SW 1271 (cell line): ENCODE measurements at regions not wholly inside any gene's neighbourhood (a gene's known extent, or its start where the extent isn't known, plus 50 kb on each side); places are given as distances from the start of the nearest gene placed in this dataset.

Experiments
- DNase-seq, 2 experiments: peaks; one replicate each; lab custom pipeline; 2025; lab: John Stamatoyannopoulos, UW

DNA sequence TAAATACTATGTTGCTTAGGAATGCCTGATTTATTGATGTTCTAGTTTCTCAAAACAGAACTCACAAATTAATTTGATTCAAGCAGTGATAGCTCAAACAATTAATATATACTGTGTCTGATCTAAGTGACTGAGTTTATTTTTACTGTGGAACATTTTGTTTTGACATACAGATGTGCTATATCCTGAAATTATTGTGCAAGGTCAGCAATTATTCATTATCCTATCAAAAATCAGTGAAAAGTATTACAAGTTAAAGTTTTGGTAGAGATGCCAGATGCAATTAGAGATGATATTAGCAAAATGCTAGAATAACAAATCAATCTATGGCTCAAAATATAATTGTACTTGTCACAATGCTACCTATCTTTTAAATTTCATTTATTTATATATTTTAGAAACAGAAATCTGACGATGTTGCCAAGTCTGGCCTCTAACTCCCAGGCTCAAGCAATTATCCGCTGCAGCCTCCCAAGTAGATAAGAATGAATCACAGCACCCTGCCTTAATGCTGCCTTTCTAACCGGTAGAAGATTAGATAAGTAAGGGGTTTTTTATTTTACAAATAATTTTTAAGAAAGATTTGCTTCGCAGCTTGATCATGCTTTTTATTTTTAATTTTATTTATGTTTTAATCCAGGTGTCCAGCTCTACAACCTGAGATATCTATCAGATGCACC is 825.5 kb upstream of the NDST4 start:
- no peak for DNase-seq

- DNase-seq = no peak
Observed at GRCh38 chr4:115929373-115929772, 816.0 kb upstream of the NDST4 start.

DNA sequence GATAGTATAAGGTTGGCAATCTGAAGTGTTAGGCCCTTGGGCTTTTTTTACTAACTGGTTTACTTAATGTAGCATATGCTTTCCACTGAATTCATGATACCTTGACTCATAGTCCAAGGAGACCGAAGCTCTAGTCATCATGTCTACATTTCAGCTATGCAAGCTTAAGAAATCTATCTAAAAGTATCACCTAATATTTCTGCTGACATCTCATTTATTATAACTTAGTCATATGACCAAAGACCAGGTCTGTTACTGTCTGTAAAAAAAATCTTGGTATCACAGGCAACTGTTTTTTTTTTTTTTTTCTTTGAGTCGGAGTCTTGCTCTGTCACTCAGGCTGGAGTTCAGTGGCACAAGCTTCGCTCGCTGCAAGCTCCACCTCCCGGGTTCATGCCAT is 814.0 kb upstream of the NDST4 start:
- no peak for DNase-seq

GRCh38 chr4:115923152-115923551 is 809.7 kb upstream of the NDST4 start:
- DNase-seq = no peak

GRCh38 chr4:115920637-115921036 is 807.2 kb upstream of the NDST4 start:
- no peak for DNase-seq

- DNase-seq = no peak
Observed at GRCh38 chr4:115918149-115918548, 804.7 kb upstream of the NDST4 start.

DNA sequence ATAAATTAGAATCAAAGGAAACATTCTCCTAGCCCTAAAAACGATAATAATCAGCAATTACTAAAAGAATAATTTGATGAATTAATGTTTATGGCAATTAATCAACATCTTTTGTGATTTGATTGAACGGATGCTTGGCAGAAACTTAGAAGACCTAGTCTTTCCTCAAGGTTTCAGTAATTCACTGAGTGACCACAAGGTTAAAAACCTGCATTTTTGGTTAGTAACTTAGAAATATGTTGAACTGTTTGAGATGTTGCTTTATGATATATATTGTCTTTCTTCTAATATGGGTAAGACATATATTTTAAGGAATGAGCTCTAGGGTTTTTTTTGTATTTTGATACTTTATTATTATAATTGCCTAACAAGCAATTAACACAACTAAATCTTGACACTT is 793.0 kb upstream of the NDST4 start:
- no peak for DNase-seq

GRCh38 chr4:115883847-115884246 is 770.4 kb upstream of the NDST4 start:
- DNase-seq = no peak

GRCh38 chr4:115883231-115883630 is 769.8 kb upstream of the NDST4 start:
- DNase-seq = no peak

DNA sequence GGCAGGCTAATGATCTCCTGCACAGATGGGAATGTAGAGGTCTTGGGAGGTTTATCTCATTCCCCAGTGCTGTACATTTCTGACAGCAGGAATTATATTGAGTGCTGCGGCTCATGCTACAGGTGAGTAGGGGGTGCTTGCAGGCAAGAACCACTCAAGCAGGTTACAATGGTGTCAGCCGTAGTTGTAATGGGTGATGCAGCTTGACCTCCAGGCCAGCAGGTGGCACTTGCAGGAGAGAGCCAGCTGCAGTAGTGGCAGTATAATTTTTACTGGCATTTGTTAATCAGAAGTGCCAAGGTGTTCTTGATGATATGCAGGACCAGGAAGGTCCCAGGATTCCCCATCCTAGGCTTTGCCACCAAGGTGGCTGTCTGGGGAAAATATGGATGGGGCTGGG is 759.6 kb upstream of the NDST4 start:
- no peak for DNase-seq

DNA sequence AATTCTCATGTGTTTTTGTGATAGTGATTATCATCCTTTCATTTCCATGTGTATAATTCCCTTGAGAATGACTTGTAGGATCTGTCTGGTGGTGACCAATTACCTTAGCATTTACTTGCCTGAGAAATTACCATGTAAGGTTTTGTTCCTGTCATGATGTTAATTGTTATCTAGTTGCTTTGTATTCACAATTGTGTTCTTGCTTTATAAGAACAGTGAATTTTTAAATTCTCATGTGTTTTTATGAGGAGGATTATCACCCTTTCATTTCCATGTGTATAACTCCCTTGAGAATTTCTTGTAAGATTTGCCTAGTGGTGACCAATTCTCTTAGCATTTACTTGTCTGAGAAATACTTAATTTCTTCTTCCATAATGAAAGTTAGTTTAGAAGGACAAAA is 758.2 kb upstream of the NDST4 start:
- no peak for DNase-seq

GRCh38 chr4:115866364-115866896 is 753.0 kb upstream of the NDST4 start:
- DNase-seq = no peak

- DNase-seq = no peak
Observed at GRCh38 chr4:115865736-115866135, 752.3 kb upstream of the NDST4 start.

DNA sequence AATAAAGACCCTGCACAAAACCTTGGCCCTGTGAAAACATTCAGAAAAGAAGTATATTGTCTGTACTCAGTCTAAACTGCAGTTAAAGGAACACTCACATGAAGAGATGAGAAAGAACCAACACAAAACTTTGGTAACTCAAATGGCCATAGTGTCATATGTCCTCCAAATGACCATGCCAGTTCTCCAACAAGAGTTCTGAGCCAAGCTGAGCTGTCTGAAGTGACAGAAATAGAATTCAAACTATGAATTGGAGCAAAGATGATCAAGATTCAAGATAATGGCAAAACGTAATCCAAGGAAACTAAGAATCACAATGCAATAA is 739.3 kb upstream of the NDST4 start:
- DNase-seq = no peak

GRCh38 chr4:115851918-115852766 is 738.7 kb upstream of the NDST4 start:
- DNase-seq = peak in 1 of 2 experiments; percentile 33

DNA sequence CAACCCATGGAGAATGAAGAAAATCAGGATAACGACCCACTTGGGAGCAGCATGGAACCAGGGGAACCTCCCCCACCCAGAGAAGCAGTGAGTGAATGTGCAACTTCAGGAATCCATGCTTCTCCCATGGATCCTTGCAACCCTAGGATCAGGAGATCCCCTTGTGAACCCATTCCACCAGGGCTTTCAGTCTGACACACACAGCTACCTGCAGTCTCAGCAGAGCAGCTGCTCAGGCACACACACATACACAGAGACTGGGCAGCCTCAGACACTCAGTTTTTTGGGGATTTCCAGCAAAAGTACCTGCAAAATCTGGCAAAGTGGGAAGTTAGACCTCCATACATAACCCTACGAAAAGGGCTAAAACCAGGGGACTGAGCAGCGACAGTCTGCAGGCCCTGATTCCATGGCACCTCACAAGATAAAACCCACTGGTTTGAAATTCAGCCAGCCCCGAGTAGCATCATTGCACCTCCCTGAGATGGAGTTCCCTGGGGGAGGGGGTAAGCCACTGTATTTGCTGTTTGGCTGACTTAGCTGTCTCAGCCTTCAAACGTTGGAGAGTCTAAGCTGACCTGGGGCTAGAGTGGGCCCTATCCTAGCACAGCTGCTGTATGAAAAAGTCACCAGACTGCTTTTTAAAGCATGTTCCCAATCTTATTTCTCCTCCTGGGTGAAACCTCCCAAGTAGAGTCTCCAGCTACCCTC is 737.5 kb upstream of the NDST4 start:
- no peak for DNase-seq

GRCh38 chr4:115844180-115844579 is 730.8 kb upstream of the NDST4 start:
- no peak for DNase-seq

DNA sequence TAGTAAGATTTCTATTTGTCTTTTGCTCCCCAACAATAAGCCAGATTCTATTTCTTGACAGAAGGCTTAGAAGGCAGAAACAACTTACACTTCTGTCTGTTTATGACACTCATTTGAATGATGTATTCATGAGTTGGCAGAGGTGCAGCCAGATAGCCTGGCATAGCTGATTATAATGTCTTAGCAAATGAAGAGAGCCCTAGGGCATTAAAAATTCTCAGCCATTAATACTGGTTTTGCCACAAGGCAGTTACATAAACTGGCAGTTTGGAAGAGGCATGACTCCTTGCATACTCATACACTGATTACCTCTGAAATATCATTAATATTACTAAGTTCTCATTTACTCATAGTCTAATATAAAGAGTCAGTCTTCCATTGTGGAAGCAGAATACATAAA is 728.5 kb upstream of the NDST4 start:
- DNase-seq = no peak

DNA sequence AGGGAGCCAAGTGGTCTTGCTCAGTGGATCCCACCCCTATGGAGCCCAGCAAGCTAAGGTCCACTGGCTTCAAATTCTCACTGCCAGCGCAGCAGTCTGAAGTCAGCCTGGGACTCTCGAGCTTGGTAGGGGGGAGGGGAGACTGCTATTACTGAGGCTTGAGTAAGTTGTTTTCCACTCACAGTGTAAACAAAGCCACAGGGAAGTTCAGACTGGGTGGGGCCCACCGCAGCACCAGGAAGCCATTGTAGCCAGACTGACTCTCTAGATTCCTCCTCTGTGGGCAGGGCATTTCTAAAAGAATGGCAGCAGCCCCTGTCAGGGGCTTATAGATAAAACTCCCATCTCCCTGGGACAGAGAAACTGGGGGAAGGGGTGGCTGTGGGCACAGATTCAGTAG is 721.0 kb upstream of the NDST4 start:
- DNase-seq = no peak

GRCh38 chr4:115824630-115825029 is 711.2 kb upstream of the NDST4 start:
- DNase-seq = no peak

GRCh38 chr4:115803825-115804224 is 690.4 kb upstream of the NDST4 start:
- no peak for DNase-seq

DNA sequence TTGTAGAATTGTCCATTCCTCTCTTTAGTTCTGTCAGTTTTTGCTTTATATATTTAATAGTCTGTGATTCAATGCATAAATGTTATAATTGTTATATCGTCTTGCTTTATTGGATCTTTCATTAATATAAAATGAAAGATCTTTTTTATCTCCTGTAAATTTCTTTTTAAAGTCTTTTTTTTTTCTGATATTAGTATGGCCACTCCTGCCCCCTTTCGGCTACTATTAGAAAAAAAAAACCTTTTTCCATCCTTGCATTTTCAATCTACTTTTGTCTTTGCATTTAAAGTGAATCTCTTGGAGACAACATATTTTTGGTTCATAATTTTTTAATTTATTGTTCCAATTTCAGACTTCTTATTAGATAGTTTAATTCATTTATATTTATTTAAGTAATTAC is 677.4 kb upstream of the NDST4 start:
- no peak for DNase-seq
